ENCODE measurements at regions not wholly inside any gene's neighbourhood (a gene's known extent, or its start where the extent isn't known, plus 50 kb on each side); places are given as distances from the start of the nearest gene placed in this dataset.

DNA sequence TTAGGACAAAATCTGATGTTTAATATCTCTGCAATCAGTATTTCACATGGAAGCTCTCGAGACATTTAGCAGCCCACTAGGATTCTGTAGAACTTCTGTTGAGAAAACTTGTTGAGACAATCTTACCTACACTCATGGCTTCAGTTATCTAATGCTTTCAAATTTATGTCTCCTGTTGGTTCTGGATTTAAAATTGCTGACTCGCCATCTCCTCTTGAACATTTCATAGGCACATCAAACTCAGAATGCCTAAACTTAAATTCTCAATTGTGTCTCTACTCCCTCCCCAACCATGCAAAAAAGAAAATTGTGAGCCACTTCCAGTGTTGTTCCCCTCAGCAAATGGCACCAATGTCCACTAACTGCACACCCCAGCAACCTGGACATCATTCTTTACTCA, 142.5 kb upstream of the AHI1 start:
- no peak for TF ChIP-seq YY1 (IDR thresholded peaks at IDR 0.05; ENCODE audit: insufficient read depth, insufficient read length)
- no peak for TF ChIP-seq SUZ12 (IDR thresholded peaks at IDR 0.05; ENCODE audit: extremely low read depth, insufficient read depth, insufficient read length)
